ENCODE measurements at regions not wholly inside any gene's neighbourhood (a gene's known extent, or its start where the extent isn't known, plus 50 kb on each side); places are given as distances from the start of the nearest gene placed in this dataset.

DNA sequence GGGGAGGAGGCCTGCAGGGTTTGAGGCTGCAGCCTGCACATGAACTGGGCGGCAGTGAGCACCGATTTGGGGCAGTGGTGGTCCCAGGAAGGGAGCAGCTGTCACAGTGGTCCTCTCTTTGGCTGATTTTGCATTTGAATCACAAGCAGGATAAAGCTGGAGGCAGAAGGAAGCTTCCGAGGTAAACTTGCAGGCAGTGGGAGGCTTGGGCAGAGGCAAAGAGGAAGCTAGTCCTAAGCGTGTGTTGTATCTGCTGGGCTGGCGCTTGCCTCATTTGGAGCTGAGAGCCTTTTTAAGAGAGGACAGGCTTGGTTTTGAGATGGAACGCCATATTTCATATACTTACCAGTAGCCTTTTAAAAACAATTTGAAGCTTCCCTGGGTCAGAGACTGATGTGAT is 177.2 kb upstream of the PODXL start:
- Histone ChIP-seq H3K27ac (no peak overlapping the region), H3K9me3 (no peaks in the 10 kb centered on the region), H3K4me3 (no peak overlapping the region), H3K27me3 (peaks cover 0 to 30% (median 0%) of the 10 kb centered on the region in 7 donors), H3K4me1 (peaks cover 0 to 4% (median 0%) of the 10 kb centered on the region in 9 donors), H3K36me3 (no peaks in the 10 kb centered on the region)
- intact Hi-C loops (cut with DNase I): no loop called here
- ATAC-seq (no peak), DNase-seq (no peak)
- 73 to 75% methylated on average over 6 of the region's 6 CpGs for WGBS, 2 donors
- no peak for TF ChIP-seq CTCF (IDR thresholded peaks at IDR 0.05)

GRCh38 chr7:131727189-131727588 is 170.8 kb upstream of the PODXL start:
- H3K9me3 ChIP-seq: no peaks in the 10 kb centered on the region
- intact Hi-C loops (cut with DNase I): no loop called here
- 82 to 89% methylated on average over 2 of the region's 2 CpGs for WGBS, 2 donors
- H3K36me3 ChIP-seq: no peaks in the 10 kb centered on the region
- ATAC-seq (no peak), DNase-seq (no peak)
- no peak overlapping the region for H3K4me3 ChIP-seq
- no peak overlapping the region for H3K27ac ChIP-seq
- H3K27me3 ChIP-seq: peaks cover 0 to 2% (median 0%) of the 10 kb centered on the region in 7 donors
- TF ChIP-seq CTCF (IDR thresholded peaks at IDR 0.05): no peak
- no peaks in the 10 kb centered on the region for H3K4me1 ChIP-seq

- no peak for TF ChIP-seq CTCF (IDR thresholded peaks at IDR 0.05)
- ATAC-seq (no peak), DNase-seq (no peak)
- WGBS, 2 donors: 78 to 80% methylated on average over 4 of the region's 4 CpGs
- H3K9me3 ChIP-seq: no peaks in the 10 kb centered on the region
- no peak overlapping the region for H3K27ac ChIP-seq
- no peak overlapping the region for H3K4me3 ChIP-seq
- H3K27me3 ChIP-seq: no peaks in the 10 kb centered on the region
- no peaks in the 10 kb centered on the region for H3K36me3 ChIP-seq
- no peaks in the 10 kb centered on the region for H3K4me1 ChIP-seq
- intact Hi-C loops (cut with DNase I): no loop called here
Measured at GRCh38 chr7:131726686-131727085, 170.3 kb upstream of the PODXL start.

DNA sequence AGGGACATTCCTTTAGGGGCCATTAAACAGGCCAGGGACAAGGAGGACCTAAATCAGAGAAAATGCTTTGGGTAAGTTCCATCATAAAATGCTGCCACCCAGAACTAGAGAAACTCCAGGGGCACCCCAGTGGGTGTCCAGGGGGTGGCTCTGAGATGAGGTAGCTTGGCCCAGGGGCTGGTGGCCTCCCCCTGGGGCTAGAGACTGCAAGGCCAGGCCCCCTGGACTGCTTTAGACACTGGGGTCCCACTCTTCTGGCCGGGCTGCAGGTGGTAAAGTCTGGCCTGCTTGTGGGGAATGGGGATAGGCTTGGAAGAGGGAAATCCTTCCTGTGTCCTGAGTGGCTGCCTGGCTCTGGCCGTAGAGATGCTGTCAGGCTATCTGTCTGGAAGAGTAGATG is 169.6 kb upstream of the PODXL start:
- WGBS, 2 donors: 55 to 73% methylated on average over 2 of the region's 2 CpGs
- Histone ChIP-seq H3K4me3 (no peak overlapping the region), H3K27ac (no peak overlapping the region), H3K36me3 (no peaks in the 10 kb centered on the region), H3K4me1 (no peaks in the 10 kb centered on the region), H3K9me3 (no peaks in the 10 kb centered on the region), H3K27me3 (no peaks in the 10 kb centered on the region)
- TF ChIP-seq CTCF (IDR thresholded peaks at IDR 0.05): no peak
- DNase-seq (no peak), ATAC-seq (no peak)
- intact Hi-C loops (cut with DNase I): no loop called here
